HEK293 (cell line): ENCODE measurements at regions not wholly inside any gene's neighbourhood (a gene's known extent, or its start where the extent isn't known, plus 50 kb on each side); places are given as distances from the start of the nearest gene placed in this dataset.

Experiments
- CTCF ChIA-PET: fragments of 350-600 bp; formaldehyde crosslinking; extraction: SDS; loops from one replicate; lab custom pipeline; 2021; ENCODE audit warnings: antibody characterized with exemption; lab: Yijun Ruan, JAX
- POLR2A ChIA-PET: fragments of 300-600 bp; formaldehyde crosslinking; extraction: SDS; loops from one replicate; lab custom pipeline; 2020; ENCODE audit warnings: antibody characterized with exemption, inconsistent platforms; lab: Yijun Ruan, JAX
- H3K27ac ChIP-seq: fragments of 200-500 bp; sonication (Bioruptor generic); 2 replicates; pipeline ENCODE4 v1.5.1; 2014; ENCODE audit warnings: low read depth, low read length, control low read depth, inconsistent platforms; ENCODE audit errors: extremely low read depth
- H3K36me3 ChIP-seq, 2 experiments: fragments of 200-500 bp in 1 of 2; sonication (Bioruptor generic) in 1 of 2; 1 replicate in 1 of 2; 2 replicates in 1 of 2; pipeline ENCODE4 v1.5.1; 2014 to 2017; ENCODE audit warnings: inconsistent platforms in 2 of 2, low read length in 2 of 2; ENCODE audit not compliant: control insufficient read depth in 2 of 2, insufficient read depth in 1 of 2
- H3K4me1 ChIP-seq: fragments of 200-500 bp; sonication (Bioruptor generic); 2 replicates; pipeline ENCODE4 v1.5.1; 2014; ENCODE audit warnings: mild to moderate bottlenecking, low read length, inconsistent platforms; ENCODE audit not compliant: control insufficient read depth, insufficient read depth
- H3K4me3 ChIP-seq: 2 replicates; pipeline ENCODE4 v1.5.1; 2011; ENCODE audit warnings: low read depth, mild to moderate bottlenecking, control low read depth, low read length, moderate library complexity
- H3K9me3 ChIP-seq: fragments of 200-500 bp; sonication (Bioruptor generic); 2 replicates; pipeline ENCODE4 v1.5.1; 2014; ENCODE audit warnings: low read depth, low read length, inconsistent platforms; ENCODE audit not compliant: control insufficient read depth, insufficient read depth
- BCL11A ChIP-seq: fragments of 450-650 bp; formaldehyde crosslinking; IDR thresholded peaks from 2 replicates; pipeline ENCODE4 v1.5.1; 2016; ENCODE audit warnings: low read depth, missing biosample characterization, missing genetic modification characterization
- PRDM4 ChIP-seq: fragments of 450-650 bp; formaldehyde crosslinking; IDR thresholded peaks from 2 replicates; pipeline ENCODE4 v1.5.1; 2017; ENCODE audit warnings: missing biosample characterization, missing genetic modification characterization
- SETDB1 ChIP-seq: IDR thresholded peaks from one replicate; pipeline ENCODE4 v1.6.1; 2017; ENCODE audit warnings: mild to moderate bottlenecking, low read length, moderate library complexity, mixed read lengths; ENCODE audit not compliant: insufficient read length
- ZBTB11 ChIP-seq: fragments of 450-650 bp; formaldehyde crosslinking; conservative IDR thresholded peaks from 2 replicates; pipeline ENCODE4 v1.5.1; 2016; ENCODE audit warnings: low read depth, missing biosample characterization, missing genetic modification characterization
- ZBTB49 ChIP-seq: fragments of 450-650 bp; formaldehyde crosslinking; IDR thresholded peaks from 2 replicates; pipeline ENCODE4 v1.5.1; 2016; ENCODE audit warnings: missing biosample characterization, missing genetic modification characterization, low read depth
- ZFP69B ChIP-seq: fragments of 450-650 bp; formaldehyde crosslinking; IDR thresholded peaks from 2 replicates; pipeline ENCODE4 v1.5.1; 2016; ENCODE audit warnings: missing biosample characterization, missing genetic modification characterization
- ZNF155 ChIP-seq: fragments of 450-650 bp; formaldehyde crosslinking; IDR thresholded peaks from 2 replicates; pipeline ENCODE4 v1.5.1; 2016; ENCODE audit warnings: missing biosample characterization, missing genetic modification characterization
- ZNF266 ChIP-seq: fragments of 450-650 bp; formaldehyde crosslinking; IDR thresholded peaks from 2 replicates; pipeline ENCODE4 v1.5.1; 2016; ENCODE audit warnings: missing biosample characterization, missing genetic modification characterization, low read depth
- ZNF398 ChIP-seq: fragments of 450-650 bp; formaldehyde crosslinking; IDR thresholded peaks from 2 replicates; pipeline ENCODE4 v1.5.1; 2017; ENCODE audit warnings: missing biosample characterization, missing genetic modification characterization
- ZNF423 ChIP-seq: fragments of 450-650 bp; formaldehyde crosslinking; IDR thresholded peaks from 2 replicates; pipeline ENCODE4 v1.5.1; 2016; ENCODE audit warnings: missing biosample characterization, missing genetic modification characterization
- ZNF670 ChIP-seq: fragments of 450-650 bp; formaldehyde crosslinking; IDR thresholded peaks from 2 replicates; pipeline ENCODE4 v1.5.1; 2016; ENCODE audit warnings: missing biosample characterization, missing genetic modification characterization, low read depth
- ZNF747 ChIP-seq: fragments of 450-650 bp; formaldehyde crosslinking; IDR thresholded peaks from 2 replicates; pipeline ENCODE4 v1.5.1; 2016; ENCODE audit warnings: missing biosample characterization, missing genetic modification characterization
- ZNF830 ChIP-seq: fragments of 450-650 bp; IDR thresholded peaks from 2 replicates; pipeline ENCODE4 v1.5.0; 2018; ENCODE audit warnings: missing biosample characterization, missing genetic modification characterization, low read depth, mild to moderate bottlenecking, moderate library complexity
- TF ChIP-seq, protein P1 (sequence below): fragments of 450-650 bp; formaldehyde crosslinking; IDR thresholded peaks from 2 replicates; pipeline ENCODE4 v1.5.1; 2016; ENCODE audit warnings: missing biosample characterization, missing genetic modification characterization, borderline replicate concordance
- TF ChIP-seq, protein P2 (sequence below): fragments of 450-650 bp; formaldehyde crosslinking; IDR thresholded peaks from 2 replicates; pipeline ENCODE4 v1.5.1; 2016; ENCODE audit warnings: missing biosample characterization, missing genetic modification characterization

- Histone ChIP-seq H3K9me3 (no peaks in the 10 kb centered on the region), H3K36me3 (no peaks in the 10 kb centered on the region), H3K27ac (no peak overlapping the region), H3K4me1 (no peaks in the 10 kb centered on the region), H3K4me3 (no peak overlapping the region)
- POLR2A ChIA-PET, result no interaction called here
- CTCF ChIA-PET, result no interaction called here
- TF ChIP-seq ZNF670 (tag by site-specific recombination), result no peak
- TF ChIP-seq PRDM4 (tag by site-specific recombination), result no peak
- TF ChIP-seq ZNF398 (tag by site-specific recombination), result no peak
- TF ChIP-seq ZBTB49 (tag by site-specific recombination), result no peak
- TF ChIP-seq, protein P1, sequence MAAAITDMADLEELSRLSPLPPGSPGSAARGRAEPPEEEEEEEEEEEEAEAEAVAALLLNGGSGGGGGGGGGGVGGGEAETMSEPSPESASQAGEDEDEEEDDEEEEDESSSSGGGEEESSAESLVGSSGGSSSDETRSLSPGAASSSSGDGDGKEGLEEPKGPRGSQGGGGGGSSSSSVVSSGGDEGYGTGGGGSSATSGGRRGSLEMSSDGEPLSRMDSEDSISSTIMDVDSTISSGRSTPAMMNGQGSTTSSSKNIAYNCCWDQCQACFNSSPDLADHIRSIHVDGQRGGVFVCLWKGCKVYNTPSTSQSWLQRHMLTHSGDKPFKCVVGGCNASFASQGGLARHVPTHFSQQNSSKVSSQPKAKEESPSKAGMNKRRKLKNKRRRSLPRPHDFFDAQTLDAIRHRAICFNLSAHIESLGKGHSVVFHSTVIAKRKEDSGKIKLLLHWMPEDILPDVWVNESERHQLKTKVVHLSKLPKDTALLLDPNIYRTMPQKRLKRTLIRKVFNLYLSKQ (tag by site-specific recombination), result no peak
- no peak for TF ChIP-seq SETDB1
- TF ChIP-seq ZNF747 (tag by site-specific recombination), result no peak
- TF ChIP-seq ZBTB11 (tag by site-specific recombination), result no peak
- TF ChIP-seq ZNF830 (tag by site-specific recombination), result no peak
- TF ChIP-seq BCL11A (tag by site-specific recombination), result no peak
- TF ChIP-seq ZFP69B (tag by site-specific recombination), result no peak
Observed at GRCh38 chr13:72523049-72523448, 204.4 kb downstream of the MZT1 start.

DNA sequence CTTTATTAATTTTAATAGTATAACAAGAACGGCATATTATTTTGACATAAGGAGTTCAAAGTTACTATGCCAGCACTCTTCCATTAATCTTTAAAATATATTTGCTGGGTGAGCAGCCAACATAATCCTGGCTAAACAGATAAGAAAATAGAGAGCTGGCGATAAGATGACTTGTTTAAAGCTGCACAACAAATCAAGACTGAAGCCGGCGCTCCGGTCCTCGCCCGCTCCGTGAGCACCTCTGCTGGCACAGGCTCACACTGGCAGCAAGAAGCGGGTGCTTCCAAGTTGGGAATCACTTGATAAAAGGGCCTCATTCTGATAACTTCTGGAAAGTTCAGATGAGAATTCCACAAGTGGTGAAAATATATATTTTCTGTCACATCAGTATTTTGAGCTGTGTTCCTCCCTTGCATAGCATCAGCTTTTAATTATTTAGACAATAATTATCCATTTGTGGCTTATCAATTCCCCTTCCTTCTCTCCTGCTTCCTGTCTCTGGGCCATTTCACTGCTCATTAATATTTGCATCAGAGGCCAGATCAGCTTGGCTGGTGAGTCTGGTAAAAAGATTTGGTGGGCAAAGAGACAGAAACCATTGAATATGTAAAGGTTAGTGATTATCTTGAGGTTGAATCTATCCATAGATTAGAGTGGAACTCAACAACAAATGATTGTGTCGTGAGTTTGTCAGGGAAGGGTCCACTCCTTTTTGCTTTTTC is 205.3 kb downstream of the MZT1 start:
- Histone ChIP-seq H3K9me3 (no peaks in the 10 kb centered on the region), H3K4me1 (no peaks in the 10 kb centered on the region), H3K27ac (no peak overlapping the region), H3K4me3 (no peak overlapping the region), H3K36me3 (no peaks in the 10 kb centered on the region)
- ChIA-PET POLR2A (no interaction called here), CTCF (interaction anchor here (0.5 kb wide), 1 partner anchor 124 kb away, joined by 3 read pairs; no protein-coding TSS in a partner anchor)
- no peak for TF ChIP-seq ZNF155 (tag by site-specific recombination)
- no peak for TF ChIP-seq ZNF423 (tag by site-specific recombination)
- no peak for TF ChIP-seq ZNF266 (tag by site-specific recombination)
- no peak for TF ChIP-seq ZBTB11 (tag by site-specific recombination)
- TF ChIP-seq, protein P2, sequence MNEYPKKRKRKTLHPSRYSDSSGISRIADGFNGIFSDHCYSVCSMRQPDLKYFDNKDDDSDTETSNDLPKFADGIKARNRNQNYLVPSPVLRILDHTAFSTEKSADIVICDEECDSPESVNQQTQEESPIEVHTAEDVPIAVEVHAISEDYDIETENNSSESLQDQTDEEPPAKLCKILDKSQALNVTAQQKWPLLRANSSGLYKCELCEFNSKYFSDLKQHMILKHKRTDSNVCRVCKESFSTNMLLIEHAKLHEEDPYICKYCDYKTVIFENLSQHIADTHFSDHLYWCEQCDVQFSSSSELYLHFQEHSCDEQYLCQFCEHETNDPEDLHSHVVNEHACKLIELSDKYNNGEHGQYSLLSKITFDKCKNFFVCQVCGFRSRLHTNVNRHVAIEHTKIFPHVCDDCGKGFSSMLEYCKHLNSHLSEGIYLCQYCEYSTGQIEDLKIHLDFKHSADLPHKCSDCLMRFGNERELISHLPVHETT (tag by site-specific recombination), result no peak
